Right forelimb (tissue), 1 donor: ENCODE measurements at regions not wholly inside any gene's neighbourhood (a gene's known extent, or its start where the extent isn't known, plus 50 kb on each side); places are given as distances from the start of the nearest gene placed in this dataset.

Experiments used
- DNase-seq: peaks from one replicate; pipeline ENCODE4 v3.0.0-alpha.2; 2018

GRCh38 chr15:69931156-69931555, 166.6 kb downstream of the TLE3 start:
- DNase-seq = no peak

- DNase-seq = no peak
These were observed 163.1 kb downstream of the TLE3 start for GRCh38 chr15:69934607-69935006.

GRCh38 chr15:69939513-69940440, 157.9 kb downstream of the TLE3 start:
- no peak for DNase-seq

- no peak for DNase-seq
These were observed 157.0 kb downstream of the TLE3 start for GRCh38 chr15:69940441-69941300.

GRCh38 chr15:69941301-69941605, 156.5 kb downstream of the TLE3 start:
- DNase-seq = no peak

- DNase-seq = no peak
These were observed 155.8 kb downstream of the TLE3 start for GRCh38 chr15:69941706-69942495.

GRCh38 chr15:69943637-69944036, 154.1 kb downstream of the TLE3 start:
- DNase-seq = no peak

- DNase-seq = no peak
These were observed 152.0 kb downstream of the TLE3 start for GRCh38 chr15:69945729-69946128.

- DNase-seq = no peak
These were observed 150.8 kb downstream of the TLE3 start for GRCh38 chr15:69946870-69947269.

- no peak for DNase-seq
These were observed 150.3 kb downstream of the TLE3 start for GRCh38 chr15:69947394-69947793.

GRCh38 chr15:69949485-69949884, 148.2 kb downstream of the TLE3 start:
- DNase-seq = no peak

- no peak for DNase-seq
These were observed 146.3 kb downstream of the TLE3 start for GRCh38 chr15:69951256-69951897.

- no peak for DNase-seq
These were observed 145.7 kb downstream of the TLE3 start for GRCh38 chr15:69951898-69952555.

GRCh38 chr15:69953051-69953450, 144.7 kb downstream of the TLE3 start:
- no peak for DNase-seq

- DNase-seq = no peak
These were observed 143.9 kb downstream of the TLE3 start for GRCh38 chr15:69953816-69954215.

- DNase-seq = no peak
These were observed 143.1 kb downstream of the TLE3 start for GRCh38 chr15:69954666-69955065.

GRCh38 chr15:69955240-69955894, 142.3 kb downstream of the TLE3 start:
- no peak for DNase-seq

- DNase-seq = no peak
These were observed 141.3 kb downstream of the TLE3 start for GRCh38 chr15:69956417-69956816.

- no peak for DNase-seq
These were observed 140.5 kb downstream of the TLE3 start for GRCh38 chr15:69957175-69957574.

GRCh38 chr15:69958496-69959084, 139.1 kb downstream of the TLE3 start:
- DNase-seq = no peak

GRCh38 chr15:69962561-69962960, 135.2 kb downstream of the TLE3 start:
- DNase-seq = no peak
